IMR-90 (cell line): ENCODE measurements at regions not wholly inside any gene's neighbourhood (a gene's known extent, or its start where the extent isn't known, plus 50 kb on each side); places are given as distances from the start of the nearest gene placed in this dataset.

Experiments used
- ATAC-seq: fragments of 200-7000 bp; cut with Tn5 transposase; 2 replicates; pipeline ENCODE4 v1.9.1; 2020; ENCODE audit warnings: low read depth, mild to moderate bottlenecking, moderate library complexity
- BruUV-seq: library from RNA; stranded (reverse); fragments of 400-500 nt; replicated peaks from 2 replicates; lab custom pipeline; 2021; lab: Mats Ljungman, UMichigan
- CTCF ChIA-PET: fragments of 300-600 bp; formaldehyde crosslinking; extraction: SDS; loops from one replicate; lab custom pipeline; 2021; ENCODE audit warnings: antibody characterized with exemption; lab: Yijun Ruan, JAX
- POLR2A ChIA-PET: fragments of 300-600 bp; sonication (Branson Sonifier 250); formaldehyde crosslinking; loops from one replicate; lab custom pipeline; 2022; ENCODE audit warnings: antibody characterized with exemption; ENCODE audit not compliant: unreplicated experiment; lab: Charles Lee
- DNase-seq: peaks from one replicate; pipeline ENCODE4 v3.0.0; 2013
- H2AFZ ChIP-seq: replicated peaks from 2 replicates; pipeline ENCODE3; 2013; ENCODE audit warnings: low read length, mild to moderate bottlenecking; ENCODE audit not compliant: poor library complexity
- H2AK5ac ChIP-seq: 2 replicates; pipeline ENCODE4 v1.6.1; 2013; ENCODE audit warnings: low read depth, low read length, inconsistent platforms
- H2AK9ac ChIP-seq: replicated peaks from 2 replicates; pipeline ENCODE3; 2013; ENCODE audit warnings: mild to moderate bottlenecking, low read depth, low read length, moderate library complexity; ENCODE audit not compliant: poor library complexity
- H2BK120ac ChIP-seq: 2 replicates; pipeline ENCODE4 v1.6.1; 2013; ENCODE audit warnings: low read depth, low read length, inconsistent platforms
- H2BK15ac ChIP-seq: 3 replicates; pipeline ENCODE4 v1.6.1; 2013; ENCODE audit warnings: low read depth, low read length, inconsistent platforms
- H2BK20ac ChIP-seq: 2 replicates; pipeline ENCODE4 v1.6.1; 2013; ENCODE audit warnings: low read depth, mild to moderate bottlenecking, inconsistent platforms, low read length, moderate library complexity
- H2BK5ac ChIP-seq: 2 replicates; pipeline ENCODE4 v1.6.1; 2013; ENCODE audit warnings: mild to moderate bottlenecking, low read depth, low read length, inconsistent platforms; ENCODE audit not compliant: poor library complexity, severe bottlenecking
- H3K14ac ChIP-seq: replicated peaks from 2 replicates; pipeline ENCODE4 v1.6.1; 2013; ENCODE audit warnings: low read depth, low read length, inconsistent platforms
- H3K18ac ChIP-seq: 2 replicates; pipeline ENCODE4 v1.6.1; 2013; ENCODE audit warnings: low read depth, low read length, control low read depth
- H3K23ac ChIP-seq: 2 replicates; pipeline ENCODE4 v1.6.1; 2013; ENCODE audit warnings: low read depth, low read length, inconsistent platforms
- H3K27ac ChIP-seq: 2 replicates; pipeline ENCODE4 v1.5.1; 2013; ENCODE audit warnings: mild to moderate bottlenecking, control low read depth, low read length; ENCODE audit not compliant: insufficient read depth
- H3K27me3 ChIP-seq: 2 replicates; pipeline ENCODE4 v1.6.1; 2013; ENCODE audit warnings: low read length; ENCODE audit not compliant: control insufficient read depth, insufficient read depth
- H3K36me3 ChIP-seq: 2 replicates; pipeline ENCODE4 v1.6.1; 2013; ENCODE audit warnings: low read length, mixed read lengths; ENCODE audit not compliant: control insufficient read depth, insufficient read depth
- H3K4ac ChIP-seq: 2 replicates; pipeline ENCODE4 v1.6.1; 2013; ENCODE audit warnings: low read depth, low read length, inconsistent platforms
- H3K4me1 ChIP-seq: 2 replicates; pipeline ENCODE4 v1.6.1; 2013; ENCODE audit warnings: low read length, mixed read lengths; ENCODE audit not compliant: control insufficient read depth, insufficient read depth
- H3K4me2 ChIP-seq: 2 replicates; pipeline ENCODE4 v1.6.1; 2013; ENCODE audit warnings: low read depth, mild to moderate bottlenecking, control low read depth, low read length, moderate library complexity
- H3K4me3 ChIP-seq: 2 replicates; pipeline ENCODE4 v1.5.1; 2013; ENCODE audit warnings: low read depth, mild to moderate bottlenecking, control low read depth, low read length, moderate library complexity; ENCODE audit not compliant: insufficient read depth
- H3K56ac ChIP-seq: 2 replicates; pipeline ENCODE4 v1.6.1; 2013; ENCODE audit warnings: low read length, inconsistent platforms; ENCODE audit not compliant: insufficient read depth; ENCODE audit errors: extremely low read depth
- H3K79me1 ChIP-seq, 2 experiments: 2 replicates each; pipeline ENCODE4 v1.6.1; 2013; ENCODE audit warnings: low read length in 2 of 2, inconsistent platforms in 1 of 2, low read depth in 1 of 2
- H3K9ac ChIP-seq: 2 replicates; pipeline ENCODE4 v1.6.1; 2013; ENCODE audit warnings: low read depth, low read length, control low read depth
- H3K9me1 ChIP-seq: 2 replicates; pipeline ENCODE4 v1.6.1; 2013; ENCODE audit warnings: low read length, inconsistent platforms; ENCODE audit not compliant: insufficient read depth
- H3K9me3 ChIP-seq: 2 replicates; pipeline ENCODE4 v1.6.1; 2013; ENCODE audit warnings: low read length; ENCODE audit not compliant: control insufficient read depth, insufficient read depth
- H4K20me1 ChIP-seq: 2 replicates; pipeline ENCODE4 v1.6.1; 2013; ENCODE audit warnings: low read length, inconsistent platforms; ENCODE audit not compliant: insufficient read depth
- H4K5ac ChIP-seq: 2 replicates; pipeline ENCODE4 v1.6.1; 2013; ENCODE audit warnings: mild to moderate bottlenecking, low read depth, low read length, control low read depth
- H4K8ac ChIP-seq, 2 experiments: 2 replicates each; pipeline ENCODE4 v1.6.1; 2013; ENCODE audit warnings: low read depth in 2 of 2, low read length in 2 of 2, control low read depth in 1 of 2, inconsistent platforms in 1 of 2
- H4K91ac ChIP-seq: 2 replicates; pipeline ENCODE4 v1.6.1; 2013; ENCODE audit warnings: low read depth, low read length, inconsistent platforms; ENCODE audit not compliant: insufficient read depth
- FOS ChIP-seq: fragments of 150-350 bp; IDR thresholded peaks from 2 replicates; pipeline ENCODE4 v1.6.1; 2016; ENCODE audit warnings: low read depth, low read length
- MXI1 ChIP-seq: IDR thresholded peaks from 2 replicates; pipeline ENCODE4 v1.6.1; 2012; ENCODE audit warnings: low read depth, mild to moderate bottlenecking, low read length, moderate library complexity, borderline replicate concordance
- NFE2L2 ChIP-seq: fragments of 150-350 bp; IDR thresholded peaks from 2 replicates; pipeline ENCODE4 v1.6.1; 2016; ENCODE audit warnings: low read depth, mild to moderate bottlenecking, low read length
- WGBS, 2 experiments: methylation state at CpG; one replicate each; pipeline versions ENCODE4 v1.1.5 to v1.1.7; 2013; ENCODE audit warnings: missing lambda C conversion rate in 2 of 2; ENCODE audit not compliant: insufficient read length in 1 of 2; ENCODE audit errors: extremely low coverage in 2 of 2; 5-methylcytosine and 5-hydroxymethylcytosine counted together
- dilution Hi-C: fragments of 300-500 bp; cut with HindIII; formaldehyde crosslinking; loops from one replicate; pipeline ENCODE4 v1.14.3; 2018; ENCODE audit warnings: low sequenced_read_pairs; ENCODE audit not compliant: unreplicated experiment
- in situ Hi-C: fragments of 300-500 bp; cut with MboI; formaldehyde crosslinking; loops from 3 replicates; pipeline ENCODE4 v1.14.3; 2019; ENCODE audit warnings: low sequenced_read_pairs, inconsistent platforms, mixed read lengths
- intact Hi-C: fragments of 100-400 bp; cut with micrococcal nuclease; formaldehyde crosslinking; loops from 2 replicates; pipeline ENCODE4 v1.10.0; 2022
- TF ChIP-seq, protein P1 (sequence below): conservative IDR thresholded peaks from 2 replicates; pipeline ENCODE4 v1.5.1; 2012; ENCODE audit warnings: mild to moderate bottlenecking, low read depth, low read length, improper control_type of control experiment

DNA sequence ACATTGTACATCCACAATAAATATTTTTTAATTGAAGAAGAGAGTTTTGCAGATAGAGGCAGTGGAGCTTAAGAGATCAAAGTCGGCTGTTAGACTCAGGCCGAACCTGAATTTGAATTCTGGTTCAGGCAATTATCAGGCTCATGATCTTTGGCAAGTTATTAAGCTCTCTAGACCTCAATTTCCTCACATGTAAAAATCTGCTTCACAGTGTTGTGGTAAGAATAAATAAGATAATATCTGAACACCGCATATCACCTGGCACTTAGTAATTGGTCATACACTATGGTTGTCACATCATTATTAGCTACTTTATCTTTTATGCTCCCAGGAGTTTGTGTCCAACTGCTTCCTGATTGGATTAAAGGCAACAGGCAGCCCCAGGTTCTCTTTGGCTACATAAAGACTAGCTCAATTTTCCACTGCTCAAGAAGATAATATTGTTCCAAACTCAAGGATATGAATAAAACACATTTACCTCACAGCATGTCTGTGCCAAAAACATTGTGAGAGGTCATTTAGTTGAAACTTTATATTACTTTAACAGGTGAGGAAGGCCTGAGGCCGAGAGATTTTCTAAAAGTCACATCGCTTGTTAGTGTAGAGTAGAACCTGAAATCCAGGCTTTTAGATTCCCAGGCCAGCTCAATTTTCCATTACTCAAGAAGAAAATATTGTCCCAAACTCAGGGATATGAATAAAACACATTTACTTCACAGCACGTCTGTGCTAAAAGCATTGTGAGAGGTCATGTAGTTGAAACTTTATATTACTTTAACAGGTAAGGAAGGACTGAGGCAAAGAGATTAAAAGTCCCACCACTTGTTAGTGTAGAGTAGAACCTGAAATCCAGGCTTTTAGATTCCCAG, 289.2 kb upstream of the PTGER4 start:
- Histone ChIP-seq H3K14ac (no peak overlapping the region), H3K4me2 (no peak overlapping the region), H3K23ac (no peak overlapping the region), H4K5ac (no peak overlapping the region), H2BK15ac (no peak overlapping the region), H3K9ac (no peak overlapping the region), H3K36me3 (no peaks in the 10 kb centered on the region), H3K56ac (no peak overlapping the region), H3K9me1 (peaks cover 3% of the 10 kb centered on the region; the same call in 1 of the 2 replicates), H4K91ac (no peak overlapping the region), H3K4me1 (peaks cover 2% of the 10 kb centered on the region), H4K20me1 (no peaks in the 10 kb centered on the region), H3K79me1 (no peaks in the 10 kb centered on the region), H3K4ac (no peak overlapping the region), H2BK120ac (no peak overlapping the region), H3K9me3 (no peaks in the 10 kb centered on the region), H3K18ac (no peak overlapping the region; the same call in 1 of the 2 replicates), H3K4me3 (no peak overlapping the region), H2AK5ac (no peak overlapping the region), H2AFZ (no peak overlapping the region), H3K27ac (no peak overlapping the region), H4K8ac (no peak overlapping the region), H2BK20ac (no peak overlapping the region), H2AK9ac (no peak overlapping the region), H2BK5ac (no peak overlapping the region), H3K27me3 (no peaks in the 10 kb centered on the region)
- dilution Hi-C loops (no loop called here), in situ Hi-C loops (no loop called here), intact Hi-C loops (loop anchor here (10.0 kb wide), 1 partner anchor 676 kb away; no protein-coding TSS in a partner anchor)
- POLR2A ChIA-PET = no interaction called here
- no CpG with 5 or more reads among the region's 6 CpGs for WGBS, 2 experiments
- CTCF ChIA-PET = interaction anchor here (0.5 kb wide), 1 partner anchor 282 kb away, joined by 3 read pairs; no protein-coding TSS in a partner anchor
- no TSS peak for BruUV-seq
- ATAC-seq (no peak), DNase-seq (no peak)
- TF ChIP-seq NFE2L2 (no peak), MXI1 (no peak), FOS (no peak)
- TF ChIP-seq, protein P1, sequence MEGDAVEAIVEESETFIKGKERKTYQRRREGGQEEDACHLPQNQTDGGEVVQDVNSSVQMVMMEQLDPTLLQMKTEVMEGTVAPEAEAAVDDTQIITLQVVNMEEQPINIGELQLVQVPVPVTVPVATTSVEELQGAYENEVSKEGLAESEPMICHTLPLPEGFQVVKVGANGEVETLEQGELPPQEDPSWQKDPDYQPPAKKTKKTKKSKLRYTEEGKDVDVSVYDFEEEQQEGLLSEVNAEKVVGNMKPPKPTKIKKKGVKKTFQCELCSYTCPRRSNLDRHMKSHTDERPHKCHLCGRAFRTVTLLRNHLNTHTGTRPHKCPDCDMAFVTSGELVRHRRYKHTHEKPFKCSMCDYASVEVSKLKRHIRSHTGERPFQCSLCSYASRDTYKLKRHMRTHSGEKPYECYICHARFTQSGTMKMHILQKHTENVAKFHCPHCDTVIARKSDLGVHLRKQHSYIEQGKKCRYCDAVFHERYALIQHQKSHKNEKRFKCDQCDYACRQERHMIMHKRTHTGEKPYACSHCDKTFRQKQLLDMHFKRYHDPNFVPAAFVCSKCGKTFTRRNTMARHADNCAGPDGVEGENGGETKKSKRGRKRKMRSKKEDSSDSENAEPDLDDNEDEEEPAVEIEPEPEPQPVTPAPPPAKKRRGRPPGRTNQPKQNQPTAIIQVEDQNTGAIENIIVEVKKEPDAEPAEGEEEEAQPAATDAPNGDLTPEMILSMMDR = no peak
